ENCODE measurements at regions not wholly inside any gene's neighbourhood (a gene's known extent, or its start where the extent isn't known, plus 50 kb on each side); places are given as distances from the start of the nearest gene placed in this dataset.
A peak's percentile ranks its signal among the peaks of the same experiment; 100 is the strongest.
"Not testable (repeated sequence)": the region's sequence is repeated elsewhere in the genome, so short reads cannot be mapped to it uniquely, and the experiment has no call there.

GRCh38 chrX:140163371-140164159, 198.2 kb upstream of the CXorf66 start:
- TF ChIP-seq CTCF (IDR thresholded peaks at IDR 0.05; ENCODE audit: control insufficient read depth, insufficient read depth, low read depth, low read length, missing control alignments): no peak
- DNase-seq (ENCODE audit: low read depth): no peak
- H3K4me3 ChIP-seq (ENCODE audit: control insufficient read depth, low read depth, low read length): no peak overlapping the region

DNA sequence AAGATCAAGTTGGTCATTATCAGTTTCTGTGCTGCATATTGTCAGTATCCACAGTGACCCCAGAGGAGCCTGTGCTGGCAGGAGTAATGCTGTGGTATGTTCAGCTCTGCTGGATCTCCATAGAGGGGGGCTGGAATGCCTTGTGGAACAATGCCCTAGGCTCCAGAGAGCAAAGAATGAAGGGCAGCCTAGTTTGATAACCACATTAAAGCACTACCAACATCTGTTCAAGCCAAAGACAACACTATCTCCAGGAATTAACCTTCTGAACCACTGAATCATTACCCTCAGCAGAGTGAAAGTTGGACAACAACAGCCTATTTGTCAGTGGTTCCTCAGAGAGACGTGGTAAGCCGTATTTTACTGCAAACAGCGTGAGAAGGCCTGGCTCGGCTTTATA, 192.3 kb upstream of the CXorf66 start:
- no peak for DNase-seq (ENCODE audit: low read depth)
- H3K4me3 ChIP-seq (ENCODE audit: control insufficient read depth, low read depth, low read length): no peak overlapping the region
- no peak for TF ChIP-seq CTCF (IDR thresholded peaks at IDR 0.05; ENCODE audit: control insufficient read depth, insufficient read depth, low read depth, low read length, missing control alignments)

DNA sequence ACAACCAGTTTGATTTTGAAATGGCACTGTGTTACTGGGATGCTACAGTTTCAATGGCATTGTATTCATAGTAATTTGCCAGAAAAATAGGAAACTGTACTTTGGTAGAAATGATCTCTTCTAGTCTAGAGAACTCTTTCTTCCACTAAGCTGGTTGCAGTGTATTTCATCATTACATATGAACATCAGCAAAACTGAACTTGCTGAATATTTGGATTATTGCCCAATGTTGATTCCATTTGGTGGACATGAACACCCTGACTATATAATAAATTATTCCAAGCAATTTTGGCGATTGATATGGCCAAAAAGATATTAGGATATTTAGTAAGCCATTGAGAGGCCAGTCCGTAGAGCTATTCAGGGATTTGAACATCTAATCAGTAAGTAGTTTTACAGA, 191.8 kb upstream of the CXorf66 start:
- no peak for DNase-seq (ENCODE audit: low read depth)

GRCh38 chrX:140151316-140151715, 186.0 kb upstream of the CXorf66 start:
- no peak for TF ChIP-seq CTCF (IDR thresholded peaks at IDR 0.05; ENCODE audit: control insufficient read depth, insufficient read depth, low read depth, low read length, missing control alignments)
- DNase-seq (ENCODE audit: low read depth): no peak
- no peak overlapping the region for H3K4me3 ChIP-seq (ENCODE audit: control insufficient read depth, low read depth, low read length)

More for the DNA sequence above, 191.8 kb upstream of the CXorf66 start:
- H3K4me3 ChIP-seq (ENCODE audit: control insufficient read depth, low read depth, low read length): no peak overlapping the region
- TF ChIP-seq CTCF (IDR thresholded peaks at IDR 0.05; ENCODE audit: control insufficient read depth, insufficient read depth, low read depth, low read length, missing control alignments): no peak

DNA sequence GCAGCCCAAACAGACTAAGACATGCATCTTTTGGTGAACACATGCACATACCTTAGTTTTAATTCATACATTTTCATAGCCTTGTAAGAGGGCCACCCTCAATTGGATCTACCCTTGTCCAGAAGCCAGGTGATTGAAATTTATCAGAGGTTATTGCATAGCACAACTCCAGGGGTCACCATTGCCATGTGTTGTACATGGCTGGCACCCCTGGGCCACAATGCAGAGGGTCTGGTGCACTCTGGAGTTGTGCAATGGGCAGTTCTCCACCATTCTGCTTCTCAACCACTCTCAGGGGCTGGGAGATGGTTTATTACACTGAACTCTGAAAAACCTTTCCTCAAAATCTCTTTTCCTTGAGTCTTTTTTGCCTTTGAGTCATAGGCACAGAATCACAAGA, 184.4 kb upstream of the CXorf66 start:
- TF ChIP-seq CTCF (IDR thresholded peaks at IDR 0.05; ENCODE audit: control insufficient read depth, insufficient read depth, low read depth, low read length, missing control alignments): no peak
- DNase-seq (ENCODE audit: low read depth): no peak
- H3K4me3 ChIP-seq (ENCODE audit: control insufficient read depth, low read depth, low read length): no peak overlapping the region

DNA sequence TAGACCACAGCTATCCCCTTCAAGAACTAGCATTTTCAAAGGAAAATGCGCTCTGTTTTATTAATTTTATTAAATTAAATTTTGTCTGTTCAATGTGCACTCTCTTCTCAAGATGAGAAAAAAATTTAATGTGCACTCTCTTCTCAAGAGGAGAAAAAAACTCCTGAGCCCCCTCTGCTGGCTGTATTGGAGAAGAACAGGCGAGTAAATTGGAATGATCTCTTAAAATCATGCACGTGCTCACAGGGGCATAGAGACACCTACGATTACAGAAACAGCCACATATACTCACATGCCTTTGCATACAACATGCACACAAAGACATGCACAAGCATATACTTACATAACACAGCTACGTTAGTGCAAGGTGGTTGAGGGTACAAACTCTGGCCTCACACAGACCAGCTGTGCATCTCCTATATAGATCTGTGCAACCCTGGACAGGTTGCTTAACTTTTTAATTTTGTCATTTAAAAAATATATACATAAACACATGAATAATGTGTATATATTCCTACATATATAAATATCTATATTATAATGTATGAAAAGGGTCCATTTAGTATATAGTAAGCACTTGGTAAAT, 176.2 kb upstream of the CXorf66 start:
- no peak overlapping the region for H3K4me3 ChIP-seq (ENCODE audit: control insufficient read depth, low read depth, low read length)
- peak; percentile 62 for TF ChIP-seq CTCF (IDR thresholded peaks at IDR 0.05; ENCODE audit: control insufficient read depth, insufficient read depth, low read depth, low read length, missing control alignments)
- no peak for DNase-seq (ENCODE audit: low read depth)

DNA sequence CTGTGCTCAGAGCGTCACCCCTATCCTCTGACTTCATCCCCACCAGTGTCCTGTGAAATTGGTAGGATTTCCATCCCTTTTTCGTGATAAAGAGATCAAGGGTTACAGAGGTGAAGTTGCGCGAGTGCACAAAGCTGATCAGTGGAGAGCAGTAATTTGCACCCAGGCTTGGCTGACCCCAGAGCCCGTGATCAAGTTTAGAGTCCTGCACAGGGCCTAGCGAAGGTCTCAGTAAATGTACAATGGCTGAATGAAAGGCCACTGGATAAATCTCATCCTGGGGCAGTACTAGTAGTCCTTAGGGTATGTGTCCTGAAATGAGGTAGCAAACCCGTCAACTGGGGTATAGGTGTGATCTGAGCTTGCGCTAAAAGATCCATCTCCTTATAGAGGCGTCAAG, 173.2 kb upstream of the CXorf66 start:
- H3K4me3 ChIP-seq (ENCODE audit: control insufficient read depth, low read depth, low read length); DNase-seq (ENCODE audit: low read depth): not testable (repeated sequence)

DNA sequence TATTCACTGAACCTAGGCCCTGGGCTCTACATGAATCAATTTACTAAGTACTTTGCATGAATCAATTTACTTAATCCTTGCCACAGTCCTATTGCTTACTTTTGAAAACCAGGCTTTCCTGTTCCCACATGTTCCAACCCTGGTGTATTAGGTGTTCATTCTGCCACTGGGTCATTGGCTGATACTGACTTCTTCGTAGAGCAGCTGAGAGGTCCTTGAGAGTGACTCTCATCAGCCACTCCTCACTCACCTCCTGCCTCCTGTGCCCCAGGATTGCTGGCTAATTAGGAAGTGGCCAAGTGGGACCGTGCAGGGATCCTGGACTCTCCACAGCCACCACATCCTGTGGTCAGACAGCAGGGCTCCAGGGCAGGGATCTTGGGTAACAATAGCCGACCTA, 172.7 kb upstream of the CXorf66 start:
- H3K4me3 ChIP-seq (ENCODE audit: control insufficient read depth, low read depth, low read length); DNase-seq (ENCODE audit: low read depth): not testable (repeated sequence)
